DMS53 (cell line): ENCODE measurements at regions not wholly inside any gene's neighbourhood (a gene's known extent, or its start where the extent isn't known, plus 50 kb on each side); places are given as distances from the start of the nearest gene placed in this dataset.
"Not testable (repeated sequence)": the region's sequence is repeated elsewhere in the genome, so short reads cannot be mapped to it uniquely, and the experiment has no call there.

Source experiments
- DNase-seq: peaks from one replicate; lab custom pipeline; 2025; lab: John Stamatoyannopoulos, UW

- no peak for DNase-seq
Observed at GRCh38 chr7:13198036-13198435, 510.6 kb downstream of the ARL4A start.

DNA sequence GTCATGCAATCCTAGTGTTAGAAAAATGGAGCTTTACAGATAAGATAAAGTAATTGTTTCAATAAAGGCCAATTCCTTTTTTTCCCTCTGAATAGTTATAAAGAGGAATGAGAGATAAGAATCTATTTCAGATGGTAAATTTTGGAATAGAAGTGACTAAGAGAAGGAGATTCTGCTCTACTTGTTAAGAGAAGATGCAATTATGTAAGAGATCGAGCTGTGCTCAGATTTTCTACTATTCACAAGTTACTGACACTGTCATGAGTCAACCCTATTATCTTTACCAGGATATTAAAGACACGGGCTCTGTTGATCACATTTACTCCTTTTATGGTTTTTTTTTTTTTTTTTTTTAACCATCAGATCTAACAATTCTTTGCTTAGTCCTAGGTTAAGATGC lies 511.3 kb downstream of the ARL4A start:
- no peak for DNase-seq

DNA sequence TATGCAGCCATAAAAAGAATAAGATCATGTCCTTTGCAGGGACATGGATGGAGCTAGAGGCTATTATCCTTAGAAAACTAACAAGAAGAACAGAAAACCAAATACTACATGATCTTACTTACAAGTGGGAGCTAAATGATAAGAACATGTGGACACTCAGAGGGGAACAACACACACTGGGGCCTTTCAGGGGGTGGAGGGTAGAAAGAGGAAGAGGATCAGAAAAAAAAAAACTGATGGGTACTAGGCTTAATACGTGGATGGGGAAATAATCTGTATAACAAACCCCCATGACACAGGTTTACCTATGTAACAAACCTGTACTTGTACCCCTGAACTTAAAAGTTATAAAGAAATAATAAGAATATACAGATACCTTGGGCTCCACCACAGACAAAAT lies 514.2 kb downstream of the ARL4A start:
- DNase-seq, result no peak

DNA sequence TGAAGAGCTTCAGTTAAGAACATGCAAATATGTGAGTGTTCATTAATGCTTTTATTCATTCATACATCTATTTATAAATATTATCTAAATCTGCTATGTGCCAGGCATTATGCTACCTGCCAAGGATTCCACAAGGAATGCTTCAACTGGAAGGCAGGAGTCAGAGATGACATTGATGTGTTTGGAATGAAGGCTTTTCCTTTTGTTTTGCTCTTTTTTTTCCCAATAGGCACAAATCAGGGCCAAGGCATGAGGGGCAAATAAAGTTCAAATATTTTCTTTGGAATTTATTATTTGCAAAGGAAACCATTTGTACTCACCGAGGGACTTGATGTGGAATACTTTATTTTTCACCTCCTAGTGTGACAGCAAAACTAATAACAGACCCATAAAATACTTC lies 530.3 kb downstream of the ARL4A start:
- no peak for DNase-seq

GRCh38 chr7:13225068-13225467 lies 537.6 kb downstream of the ARL4A start:
- DNase-seq, result no peak

DNA sequence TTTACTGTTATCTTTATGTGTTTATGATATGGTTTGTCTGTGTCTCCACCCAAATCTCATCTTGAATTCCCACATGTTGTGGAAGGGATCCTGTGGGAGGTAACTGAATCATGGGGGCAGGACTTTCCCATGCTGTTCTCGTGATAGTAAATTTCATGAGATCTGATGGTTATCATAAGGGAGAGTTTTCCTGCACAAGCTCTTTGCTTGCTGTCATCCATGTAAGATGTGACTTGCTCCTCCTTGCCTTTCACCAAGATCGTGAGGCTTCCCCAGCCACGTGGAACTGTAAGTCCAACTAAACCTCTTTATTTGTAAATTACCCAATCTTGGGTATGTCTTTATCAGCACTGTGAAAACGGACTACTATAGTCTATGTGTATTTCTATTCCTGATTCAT lies 539.0 kb downstream of the ARL4A start:
- no peak for DNase-seq

DNA sequence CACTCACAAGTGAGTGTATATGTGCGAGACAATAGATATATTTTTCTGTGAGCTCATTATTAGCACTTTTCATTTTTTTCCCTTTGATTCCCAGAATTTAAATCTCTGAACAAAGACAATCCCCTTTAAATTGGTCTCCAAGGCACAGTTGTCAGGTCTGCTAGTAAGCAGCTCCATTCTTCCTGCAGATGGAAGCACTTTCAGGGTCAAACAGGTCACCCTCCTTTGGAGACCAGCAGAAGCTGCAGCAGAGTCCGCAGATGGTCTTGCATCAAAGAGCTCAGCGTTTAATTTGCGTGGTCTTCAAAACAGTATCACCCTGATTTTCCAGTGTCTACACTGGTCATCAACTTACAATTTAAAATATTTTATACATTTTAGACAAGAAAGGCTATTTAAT lies 543.8 kb downstream of the ARL4A start:
- DNase-seq, result no peak

- no peak for DNase-seq
Observed at GRCh38 chr7:13235436-13235835, 548.0 kb downstream of the ARL4A start.

DNA sequence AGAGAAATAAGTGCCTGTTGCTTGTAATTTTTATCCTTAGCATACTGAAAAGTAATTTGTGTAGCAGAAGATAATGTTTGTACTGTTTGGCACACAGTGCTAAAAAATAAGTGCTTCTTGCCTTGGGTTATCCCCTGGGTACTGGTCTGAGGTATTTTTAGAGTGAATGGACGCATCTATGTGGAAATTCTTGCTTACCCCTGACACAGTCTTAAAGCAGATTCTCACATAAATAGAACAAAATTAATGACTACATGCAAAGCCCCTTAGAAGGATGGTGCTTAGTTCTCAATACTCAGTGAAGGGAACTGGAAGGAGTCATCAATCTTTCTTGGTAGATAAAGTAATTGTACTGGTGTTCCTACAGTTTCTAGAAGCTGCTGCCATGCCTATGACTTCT lies 548.6 kb downstream of the ARL4A start:
- DNase-seq, result no peak

DNA sequence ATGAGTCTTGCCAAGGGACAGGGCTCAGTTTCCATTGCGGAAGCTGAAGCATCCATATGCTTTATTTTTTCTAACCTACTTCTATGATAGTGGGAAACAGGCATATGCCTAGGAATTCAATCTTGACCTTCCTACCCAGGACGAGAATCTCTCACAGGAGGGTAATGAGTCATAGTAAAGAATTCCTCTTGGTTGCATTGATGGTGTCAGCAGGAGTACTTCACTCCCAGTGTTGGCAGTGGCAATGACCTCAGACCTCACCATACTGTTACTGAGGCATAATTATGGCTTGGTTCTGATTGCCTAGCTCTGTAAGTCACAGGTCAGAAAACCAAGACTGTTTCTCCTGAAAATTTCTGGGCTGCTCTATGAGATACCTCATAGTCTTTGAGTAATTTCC lies 552.9 kb downstream of the ARL4A start:
- DNase-seq, result peak; percentile 77

DNA sequence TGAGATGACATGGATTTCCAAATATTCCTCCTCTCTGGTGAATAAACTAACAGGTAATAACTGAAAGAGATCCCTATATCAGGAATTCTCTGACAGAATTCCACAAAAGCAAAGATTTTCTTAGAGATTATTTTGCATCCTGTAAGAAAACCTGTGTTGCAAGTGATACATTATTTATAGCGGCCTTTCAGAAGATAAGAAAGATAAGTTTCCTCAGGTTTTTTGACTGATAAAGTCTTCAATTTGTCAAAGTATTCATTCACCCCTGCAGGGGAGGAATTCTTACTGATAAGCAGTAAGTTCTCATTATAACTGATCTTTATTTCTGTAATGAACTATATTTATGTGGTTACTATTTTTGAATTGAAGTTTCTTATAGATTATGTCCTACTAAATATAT lies 554.0 kb downstream of the ARL4A start:
- DNase-seq, result no peak

DNA sequence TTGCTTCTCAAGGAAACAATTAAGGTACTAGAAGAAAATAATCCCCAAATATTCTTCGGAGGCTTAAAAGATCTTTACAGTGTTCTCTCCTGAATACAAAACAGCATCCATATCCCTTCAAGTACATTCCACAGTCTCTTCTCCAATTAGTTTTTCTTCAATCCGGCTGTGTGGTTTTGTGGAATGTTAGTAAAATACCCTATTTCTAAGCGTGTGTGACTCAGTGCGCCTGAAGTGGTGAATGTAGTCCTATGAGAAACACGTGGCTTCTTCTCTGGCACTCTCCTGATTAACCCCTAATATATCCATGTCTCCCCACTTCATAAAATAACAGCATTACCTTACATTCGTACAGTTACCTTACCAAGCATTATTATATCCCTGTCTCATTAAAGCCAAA lies 570.2 kb downstream of the ARL4A start:
- DNase-seq, result no peak

GRCh38 chr7:13258386-13258785 lies 571.0 kb downstream of the ARL4A start:
- DNase-seq, result no peak

GRCh38 chr7:13259930-13260329 lies 572.5 kb downstream of the ARL4A start:
- DNase-seq, result no peak

DNA sequence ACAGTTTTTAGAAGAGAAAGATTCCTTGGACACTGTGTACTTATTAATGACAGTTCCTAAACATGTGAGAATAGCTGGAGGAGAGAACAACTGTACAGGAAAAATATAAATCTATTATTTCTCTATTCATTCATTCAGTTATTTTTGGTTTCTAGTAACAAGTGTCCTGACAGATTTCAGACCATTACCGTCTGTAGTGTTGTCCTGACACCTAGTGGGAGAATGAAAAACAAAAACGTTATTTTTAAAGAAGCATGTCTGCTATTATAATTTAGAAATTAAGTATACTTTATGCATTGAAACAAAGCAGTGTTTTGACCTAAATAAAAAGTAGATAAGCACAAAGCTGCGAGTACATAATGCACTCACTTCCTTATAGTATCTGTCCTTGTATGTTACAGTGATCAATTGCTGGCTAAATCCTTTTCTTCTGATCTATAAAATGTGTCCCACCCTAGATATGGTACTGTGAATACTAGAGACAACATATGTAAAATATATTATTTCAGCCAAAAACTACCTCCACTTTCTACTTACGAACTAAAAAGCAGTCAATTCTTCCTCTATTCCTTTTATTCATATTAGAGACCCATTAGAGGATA lies 575.6 kb downstream of the ARL4A start:
- DNase-seq, result peak; percentile 71

DNA sequence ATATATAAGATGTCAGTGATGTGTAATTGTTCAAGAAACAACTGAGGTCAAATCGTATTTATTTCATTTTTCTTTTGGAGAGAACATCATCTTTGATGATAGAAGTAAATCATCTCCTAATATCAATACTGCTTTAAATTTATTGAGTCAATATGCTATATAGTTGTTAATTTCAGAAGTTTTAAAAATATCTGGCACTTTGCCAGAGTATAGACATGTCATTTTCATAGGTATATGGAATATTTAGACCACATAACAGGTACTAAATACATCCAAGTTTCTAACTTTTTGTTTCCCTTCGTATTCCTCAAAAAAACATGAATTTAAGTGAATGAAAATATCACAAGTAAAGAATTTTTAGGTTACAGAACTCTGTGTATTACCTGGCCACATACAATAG lies 577.8 kb downstream of the ARL4A start:
- no peak for DNase-seq

DNA sequence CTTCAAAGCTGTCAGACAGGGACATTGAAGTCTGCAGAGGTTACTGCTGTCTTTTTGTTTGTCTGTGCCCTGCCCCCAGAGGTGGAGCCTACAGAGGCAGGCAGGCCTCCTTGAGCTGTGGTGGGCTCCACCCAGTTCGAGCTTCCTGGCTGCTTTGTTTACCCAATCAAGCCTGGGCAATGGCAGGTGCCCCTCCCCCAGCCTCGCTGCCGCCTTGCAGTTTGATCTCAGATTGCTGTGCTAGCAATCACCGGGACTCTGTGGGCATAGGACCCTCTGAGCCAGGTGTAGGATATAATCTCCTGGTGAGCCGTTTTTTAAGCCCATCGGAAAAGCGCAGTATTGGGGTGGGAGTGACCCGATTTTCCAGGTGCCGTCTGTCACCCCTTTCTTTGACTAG lies 586.8 kb downstream of the ARL4A start:
- not testable (repeated sequence) for DNase-seq

- peak; percentile 12 for DNase-seq
Observed at GRCh38 chr7:13276977-13277376, 589.5 kb downstream of the ARL4A start.

- DNase-seq, result no peak
Observed at GRCh38 chr7:13278020-13278419, 590.6 kb downstream of the ARL4A start.

- peak; percentile 75 for DNase-seq
Observed at GRCh38 chr7:13279854-13280435, 592.5 kb downstream of the ARL4A start.

DNA sequence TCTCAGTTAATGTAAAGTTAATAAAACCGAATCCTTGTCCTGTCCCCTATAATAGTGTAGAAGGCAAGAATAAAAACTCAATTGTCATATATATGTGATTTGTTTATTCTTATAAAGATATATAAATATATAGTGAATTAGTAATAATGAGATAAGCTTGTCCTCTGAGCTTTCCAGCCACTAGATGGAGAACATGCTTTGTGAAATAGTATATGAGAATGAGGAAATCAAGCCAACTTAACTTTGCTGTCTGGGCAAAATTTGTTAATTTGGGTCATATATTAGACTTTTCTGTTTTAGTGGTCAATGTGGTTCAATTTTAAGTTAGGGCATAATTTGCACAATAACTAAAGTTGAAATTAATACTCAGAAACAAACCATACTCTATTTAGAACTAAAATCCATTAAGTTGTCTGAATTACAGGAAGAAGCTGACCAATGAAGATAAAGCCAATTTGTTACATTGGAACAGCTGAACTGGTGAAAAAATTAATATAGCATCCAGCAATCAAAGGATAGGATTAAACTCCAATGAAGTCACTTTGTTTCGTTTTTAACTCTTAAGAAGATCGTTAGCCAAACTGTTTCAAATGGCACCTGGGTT lies 595.0 kb downstream of the ARL4A start:
- DNase-seq, result peak; percentile 65

GRCh38 chr7:13286916-13287315 lies 599.5 kb downstream of the ARL4A start:
- DNase-seq, result no peak

- no peak for DNase-seq
Observed at GRCh38 chr7:13288516-13288915, 601.1 kb downstream of the ARL4A start.

- no peak for DNase-seq
Observed at GRCh38 chr7:13290975-13291374, 603.5 kb downstream of the ARL4A start.
